ENCODE measurements at regions not wholly inside any gene's neighbourhood (a gene's known extent, or its start where the extent isn't known, plus 50 kb on each side); places are given as distances from the start of the nearest gene placed in this dataset.
A peak's percentile ranks its signal among the peaks of the same experiment; 100 is the strongest.
"Not testable (repeated sequence)": the region's sequence is repeated elsewhere in the genome, so short reads cannot be mapped to it uniquely, and the experiment has no call there.

DNA sequence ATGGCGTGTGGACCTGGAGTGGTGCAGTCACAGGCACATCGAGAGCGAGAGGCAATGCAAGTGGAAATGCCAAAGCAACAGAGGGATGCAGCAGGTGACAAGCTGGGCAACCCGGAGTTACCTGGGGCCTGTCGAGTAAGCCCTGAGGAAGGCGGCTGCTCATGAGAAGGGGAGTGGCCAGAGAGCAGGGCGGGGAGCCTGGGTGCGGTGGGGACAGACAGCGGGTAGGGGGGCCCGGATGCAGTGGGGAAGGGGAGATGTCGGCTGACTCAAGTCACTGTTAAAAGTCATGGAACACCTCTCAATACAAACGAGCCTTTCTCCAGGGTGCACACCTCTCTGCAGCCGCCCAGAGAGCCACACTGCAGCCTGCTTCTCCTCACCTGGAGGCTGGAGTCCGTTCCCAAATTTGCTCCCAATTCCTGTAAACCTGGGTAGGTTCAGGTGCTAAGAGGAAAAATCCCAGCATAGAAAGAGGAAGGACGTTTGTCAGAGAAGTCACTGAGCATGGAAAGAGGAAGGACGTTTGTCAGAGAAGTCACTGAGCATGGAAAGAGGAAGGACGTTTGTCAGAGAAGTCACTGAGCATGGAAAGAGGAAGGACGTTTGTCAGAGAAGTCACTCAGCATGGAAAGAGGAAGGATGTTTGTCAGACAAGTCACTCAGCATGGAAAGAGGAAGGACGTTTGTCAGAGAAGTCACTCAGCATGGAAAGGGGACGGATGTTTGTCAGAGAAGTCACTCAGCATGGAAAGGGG, 71.7 kb upstream of the TWIST2 start:
- TF ChIP-seq GATA1 (IDR thresholded peaks at IDR 0.05; ENCODE audit: low read depth, low read length): no peak
- TF ChIP-seq POLR2A (IDR thresholded peaks at IDR 0.05; ENCODE audit: low read length): no peak
- no peak for DNase-seq

DNA sequence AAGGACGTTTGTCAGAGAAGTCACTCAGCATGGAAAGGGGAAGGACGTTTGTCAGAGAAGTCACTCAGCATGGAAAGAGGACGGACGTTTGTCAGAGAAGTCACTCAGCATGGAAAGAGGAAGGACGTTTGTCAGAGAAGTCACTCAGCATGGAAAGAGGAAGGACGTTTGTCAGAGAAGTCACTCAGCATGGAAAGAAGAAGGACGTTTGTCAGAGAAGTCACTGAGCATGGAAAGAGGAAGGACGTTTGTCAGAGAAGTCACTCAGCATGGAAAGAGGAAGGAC, 71.2 kb upstream of the TWIST2 start:
- not testable (repeated sequence) for DNase-seq

DNA sequence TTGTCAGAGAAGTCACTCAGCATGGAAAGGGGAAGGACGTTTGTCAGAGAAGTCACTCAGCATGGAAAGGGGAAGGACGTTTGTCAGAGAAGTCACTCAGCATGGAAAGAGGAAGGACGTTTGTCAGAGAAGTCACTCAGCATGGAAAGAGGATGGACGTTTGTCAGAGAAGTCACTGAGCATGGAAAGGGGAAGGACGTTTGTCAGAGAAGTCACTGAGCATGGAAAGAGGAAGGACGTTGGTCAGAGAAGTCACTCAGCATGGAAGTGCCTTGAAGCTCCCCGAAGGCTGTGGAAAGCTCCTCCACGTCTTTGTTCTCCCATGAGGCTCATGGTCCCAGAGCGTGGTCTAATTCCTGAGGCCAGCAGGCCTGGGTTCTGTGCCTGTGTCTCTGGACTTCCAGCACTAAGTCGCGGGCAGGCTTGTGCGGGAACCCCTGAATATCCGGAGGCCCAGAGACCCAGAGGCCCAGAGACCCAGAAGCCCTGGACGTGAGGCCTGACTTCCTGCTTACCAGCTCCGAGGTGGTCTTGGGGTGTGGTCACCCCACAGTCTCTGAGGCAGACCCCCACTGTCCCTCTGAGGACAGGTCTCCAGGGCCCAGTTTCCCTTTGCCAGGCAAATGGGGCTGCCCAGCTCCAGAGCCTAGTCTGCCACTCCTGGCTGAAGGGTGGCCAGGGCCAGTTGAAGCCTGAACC, 70.4 kb upstream of the TWIST2 start:
- DNase-seq: no peak
- no peak for TF ChIP-seq POLR2A (IDR thresholded peaks at IDR 0.05; ENCODE audit: low read length)
- no peak for TF ChIP-seq GATA1 (IDR thresholded peaks at IDR 0.05; ENCODE audit: low read depth, low read length)

DNA sequence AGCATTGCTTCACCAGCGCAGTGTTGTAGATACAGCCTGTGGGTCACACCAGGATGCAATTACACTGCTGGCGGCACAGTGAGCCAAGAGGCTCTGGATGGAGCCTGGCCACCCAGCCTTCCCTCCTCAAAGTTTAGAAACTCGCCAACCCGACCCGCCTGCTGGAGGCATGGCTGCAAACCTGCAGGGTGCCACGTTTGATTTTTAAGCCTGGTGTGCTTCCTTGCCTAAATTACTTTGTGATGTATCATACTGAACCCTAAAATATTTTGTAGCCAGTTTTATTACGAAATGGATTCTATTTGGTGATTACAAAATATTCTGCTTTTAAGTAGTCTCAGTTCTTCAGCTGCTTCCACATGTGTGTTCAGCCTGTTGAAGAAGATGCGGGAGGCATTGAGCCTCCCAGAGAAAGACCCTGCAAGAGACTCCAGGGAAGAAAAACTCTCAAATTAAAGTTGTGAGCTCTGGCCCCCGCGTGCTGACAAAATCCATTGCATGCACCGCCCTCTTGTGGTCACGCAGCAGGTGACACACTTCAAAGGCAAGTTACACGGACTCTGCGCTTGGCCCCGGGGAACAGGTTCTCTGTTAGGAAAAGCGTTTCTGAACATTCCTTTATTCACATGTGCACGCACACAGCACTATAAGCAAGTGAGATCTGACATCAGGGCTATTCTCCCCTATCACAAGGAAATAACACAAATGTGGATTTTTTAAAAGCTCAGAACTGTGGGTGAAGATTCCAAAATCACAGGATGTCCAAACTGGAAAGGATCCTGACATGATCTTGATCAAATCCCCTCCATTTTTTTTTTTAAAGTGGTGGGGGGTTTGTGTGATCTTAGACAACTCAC, 63.0 kb upstream of the TWIST2 start:
- peak; percentile 53 to 76 for DNase-seq
- TF ChIP-seq POLR2A (IDR thresholded peaks at IDR 0.05; ENCODE audit: low read length) (no peak), GATA1 (IDR thresholded peaks at IDR 0.05; ENCODE audit: low read depth, low read length) (no peak)

DNA sequence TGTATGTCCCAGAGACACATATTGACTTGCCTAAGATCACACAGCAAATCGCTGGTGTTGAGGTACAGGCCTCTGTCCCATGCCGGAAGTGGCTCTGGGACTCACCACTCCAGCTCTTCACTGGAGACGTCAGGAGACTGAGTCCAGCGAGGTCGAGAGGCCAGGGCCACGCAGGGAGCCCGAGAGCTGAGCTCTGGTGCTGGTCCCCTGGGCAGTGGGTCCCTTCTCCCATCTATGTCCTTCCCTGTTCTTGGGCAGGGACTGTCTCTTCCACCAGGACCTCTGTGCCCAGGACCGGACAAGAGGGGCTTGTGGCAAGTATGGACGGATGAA, 62.4 kb upstream of the TWIST2 start:
- no peak for TF ChIP-seq GATA1 (IDR thresholded peaks at IDR 0.05; ENCODE audit: low read depth, low read length)
- no peak for TF ChIP-seq POLR2A (IDR thresholded peaks at IDR 0.05; ENCODE audit: low read length)
- DNase-seq: no peak

DNA sequence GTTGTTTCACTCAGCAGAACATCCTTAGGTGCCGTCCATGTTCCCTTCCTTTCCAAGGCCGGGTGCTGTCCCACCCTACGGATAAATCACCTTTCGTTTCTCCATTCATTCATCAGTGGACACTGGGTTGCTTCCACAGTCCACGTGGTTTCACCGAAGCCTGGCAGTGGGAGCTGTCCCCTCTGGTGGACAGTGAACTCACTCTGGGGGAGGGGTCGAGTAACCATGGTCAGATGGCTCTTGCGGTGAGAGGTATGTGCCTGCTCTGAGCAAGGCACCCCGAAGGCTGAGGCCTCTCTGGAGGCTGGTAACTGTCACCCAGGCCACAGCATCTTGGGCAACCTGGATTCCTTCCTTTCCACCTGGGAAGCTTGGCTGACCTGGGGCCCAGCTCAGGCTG, 61.5 kb upstream of the TWIST2 start:
- no peak for DNase-seq
- TF ChIP-seq POLR2A (IDR thresholded peaks at IDR 0.05; ENCODE audit: low read length) (no peak), GATA1 (IDR thresholded peaks at IDR 0.05; ENCODE audit: low read depth, low read length) (no peak)

DNA sequence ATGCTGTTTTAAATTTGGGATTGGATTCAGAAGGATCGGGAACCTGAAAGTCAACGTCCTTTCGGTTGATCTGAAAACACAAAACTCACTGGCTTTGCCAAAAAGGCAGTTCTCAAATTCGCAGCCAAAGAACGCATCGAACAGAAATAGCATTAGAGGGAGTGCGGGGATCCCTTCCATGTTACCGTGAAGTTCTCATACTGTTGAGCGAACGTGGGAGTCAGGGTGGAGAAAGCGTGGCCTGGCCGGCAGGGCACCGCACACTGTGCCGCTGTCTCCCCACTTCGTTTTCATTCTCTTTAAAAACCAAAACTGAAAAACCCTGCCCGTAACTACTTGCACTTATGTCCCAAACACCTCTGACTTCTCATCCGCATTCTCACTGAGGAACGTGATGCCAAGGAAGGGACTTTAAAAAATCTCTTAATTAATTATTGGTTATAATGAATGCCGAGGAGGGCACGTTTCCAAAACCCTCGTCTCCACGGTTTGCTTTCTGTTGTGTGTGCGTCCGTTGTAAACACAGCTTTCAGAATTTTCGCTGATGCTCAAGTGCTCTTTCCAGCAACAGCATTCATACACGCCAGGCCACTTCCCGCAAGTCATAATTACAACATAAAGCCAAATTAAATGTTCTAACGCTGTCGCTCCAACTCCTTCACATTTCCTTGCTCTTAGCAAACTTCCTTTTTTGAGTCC, 60.9 kb upstream of the TWIST2 start:
- DNase-seq: no peak
- no peak for TF ChIP-seq GATA1 (IDR thresholded peaks at IDR 0.05; ENCODE audit: low read depth, low read length)
- TF ChIP-seq POLR2A (IDR thresholded peaks at IDR 0.05; ENCODE audit: low read length): no peak

DNA sequence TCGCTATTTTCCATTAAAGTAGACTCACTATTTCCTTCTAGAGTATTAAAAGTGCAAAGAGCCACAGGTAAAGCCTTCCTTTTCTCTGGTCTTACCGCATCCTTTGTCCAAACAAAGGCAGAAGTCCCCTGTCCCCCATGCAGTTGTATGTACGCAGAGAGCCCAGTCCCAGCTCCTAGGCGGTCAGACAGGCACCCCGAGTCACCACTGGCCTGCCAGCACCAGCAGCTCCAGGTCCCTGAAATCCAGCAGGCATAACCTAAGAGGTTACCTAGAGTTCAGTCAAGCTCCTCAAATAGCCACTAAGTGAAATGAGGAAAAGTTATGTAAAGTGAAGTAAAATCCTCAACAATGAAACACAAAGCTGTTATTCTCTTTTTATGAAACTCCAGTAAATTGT, 60.4 kb upstream of the TWIST2 start:
- no peak for DNase-seq

DNA sequence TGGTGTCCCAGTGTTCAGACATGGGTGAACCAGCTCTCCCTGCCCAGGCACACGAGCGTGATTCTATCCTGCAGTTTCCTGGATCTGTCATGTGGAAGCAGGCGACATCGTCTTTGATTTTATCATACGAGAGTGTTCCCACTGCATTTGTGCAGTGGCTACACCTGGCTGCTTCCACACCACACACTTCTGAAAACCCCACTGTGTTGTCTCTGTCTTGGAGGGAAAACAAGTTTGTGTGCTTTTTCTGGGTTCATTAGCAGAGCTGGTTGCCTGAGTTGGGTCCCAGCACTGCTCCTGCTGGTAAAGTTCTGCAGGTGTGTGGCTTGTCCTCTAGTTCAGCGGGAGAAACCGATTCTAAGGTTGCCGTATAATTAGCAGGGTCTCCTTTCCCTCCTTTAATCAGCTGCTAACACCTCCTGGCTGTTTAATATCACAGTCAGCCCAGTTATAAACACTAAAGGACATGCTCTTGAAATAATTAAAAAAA, 58.5 kb upstream of the TWIST2 start:
- TF ChIP-seq POLR2A (IDR thresholded peaks at IDR 0.05; ENCODE audit: low read length): no peak
- no peak for TF ChIP-seq GATA1 (IDR thresholded peaks at IDR 0.05; ENCODE audit: low read depth, low read length)
- no peak for DNase-seq

More for the DNA sequence above, 60.4 kb upstream of the TWIST2 start:
- TF ChIP-seq GATA1 (IDR thresholded peaks at IDR 0.05; ENCODE audit: low read depth, low read length) (no peak), POLR2A (IDR thresholded peaks at IDR 0.05; ENCODE audit: low read length) (no peak)

DNA sequence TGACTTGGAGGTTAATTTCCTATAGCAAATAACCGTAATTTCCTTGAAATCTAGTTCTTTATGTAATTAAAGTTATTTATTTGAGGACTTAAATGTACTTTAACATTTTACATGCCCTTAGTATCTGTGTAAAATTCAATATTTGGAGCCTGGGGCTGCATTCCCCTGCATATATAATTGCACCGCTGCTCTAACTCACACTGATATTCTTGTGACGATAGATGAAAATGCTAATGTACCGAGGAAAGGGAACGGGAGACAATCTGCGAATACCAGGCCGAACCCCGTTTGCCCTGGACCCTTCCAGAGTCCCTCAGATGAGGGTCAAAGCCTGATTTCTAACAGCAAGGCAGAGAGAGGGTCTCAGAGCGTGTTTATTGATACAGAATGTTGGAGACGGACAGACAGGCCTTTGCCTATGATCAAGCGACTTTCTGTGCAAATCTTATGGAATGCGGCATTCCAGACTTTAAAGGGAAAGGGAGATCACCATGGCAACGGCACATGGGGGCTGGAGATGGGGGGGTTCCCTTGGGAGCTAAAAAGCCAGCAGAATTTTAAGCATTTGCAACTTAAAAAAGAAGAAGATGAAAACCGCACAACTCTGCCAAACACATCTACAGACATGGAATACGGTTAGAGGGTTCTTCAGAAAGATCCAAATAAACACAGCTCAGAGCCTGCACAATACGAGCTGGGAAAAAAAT, 57.6 kb upstream of the TWIST2 start:
- no peak for DNase-seq

DNA sequence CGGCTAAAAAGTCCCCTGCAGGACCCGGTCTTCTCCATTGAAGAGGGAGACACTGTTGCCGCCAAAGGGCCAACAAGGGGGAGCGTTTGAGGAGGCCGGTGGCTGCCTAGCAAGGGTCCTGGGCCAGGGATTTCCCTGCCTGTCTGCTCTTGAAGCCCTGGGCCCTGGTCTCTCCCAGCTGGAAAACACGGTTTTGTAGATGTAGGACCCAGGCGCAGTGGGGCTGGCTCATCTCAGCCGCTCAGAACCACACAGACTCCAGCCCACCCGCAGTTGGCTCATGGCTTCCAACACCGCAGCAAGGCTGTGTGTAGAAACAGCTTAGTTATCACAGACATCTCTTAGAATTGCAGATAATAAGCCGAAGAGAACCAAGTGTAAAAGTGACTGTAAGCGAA, 57.1 kb upstream of the TWIST2 start:
- DNase-seq: no peak

More for the DNA sequence above, 57.6 kb upstream of the TWIST2 start:
- TF ChIP-seq GATA1 (IDR thresholded peaks at IDR 0.05; ENCODE audit: low read depth, low read length): no peak
- TF ChIP-seq POLR2A (IDR thresholded peaks at IDR 0.05; ENCODE audit: low read length): no peak

DNA sequence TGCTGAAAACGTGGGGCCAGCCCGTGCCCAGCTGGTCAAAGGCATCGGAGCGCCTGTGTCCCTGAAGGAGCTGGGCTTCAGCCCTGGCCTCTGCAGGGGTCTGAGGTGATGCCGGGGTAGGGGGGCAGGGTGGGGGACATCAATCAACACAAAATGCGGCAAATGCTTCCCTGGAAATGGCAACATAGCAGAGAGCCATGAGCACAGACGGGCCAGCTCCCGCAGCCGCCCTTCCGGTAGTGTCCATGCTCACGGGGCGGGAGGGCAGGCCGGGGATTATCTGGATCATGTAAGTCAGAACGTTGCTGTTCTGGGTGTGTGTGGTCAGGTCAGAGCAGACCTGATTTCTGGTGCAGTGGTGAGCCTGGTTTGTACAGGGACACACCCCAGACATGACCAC, 56.5 kb upstream of the TWIST2 start:
- DNase-seq: no peak
- TF ChIP-seq GATA1 (IDR thresholded peaks at IDR 0.05; ENCODE audit: low read depth, low read length): no peak
- TF ChIP-seq POLR2A (IDR thresholded peaks at IDR 0.05; ENCODE audit: low read length): no peak

More for the DNA sequence above, 57.1 kb upstream of the TWIST2 start:
- TF ChIP-seq GATA1 (IDR thresholded peaks at IDR 0.05; ENCODE audit: low read depth, low read length) (no peak), POLR2A (IDR thresholded peaks at IDR 0.05; ENCODE audit: low read length) (no peak)

DNA sequence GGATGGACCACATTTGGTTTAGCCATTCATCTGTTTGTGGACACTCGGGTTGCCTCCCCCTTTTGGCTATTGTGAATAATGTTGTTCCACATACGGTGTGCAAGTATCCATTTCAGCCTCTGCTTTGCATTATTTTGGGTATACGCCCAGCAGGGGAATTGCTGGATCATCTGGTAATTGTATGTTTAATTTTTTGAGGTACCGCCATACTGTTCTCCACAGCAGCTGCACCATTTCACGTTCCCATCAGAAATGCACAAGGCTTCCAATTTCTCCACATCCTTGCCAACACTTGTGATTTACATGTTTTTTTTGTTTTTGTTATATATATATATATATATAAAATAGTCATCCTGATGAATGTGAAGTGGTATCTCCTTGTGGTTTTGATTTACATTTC, 54.6 kb upstream of the TWIST2 start:
- DNase-seq: no peak
- no peak for TF ChIP-seq POLR2A (IDR thresholded peaks at IDR 0.05; ENCODE audit: low read length)
- no peak for TF ChIP-seq GATA1 (IDR thresholded peaks at IDR 0.05; ENCODE audit: low read depth, low read length)
